Fibroblast of lung (primary cell): ENCODE measurements at regions not wholly inside any gene's neighbourhood (a gene's known extent, or its start where the extent isn't known, plus 50 kb on each side); places are given as distances from the start of the nearest gene placed in this dataset.

Source experiments
- CTCF ChIP-seq, 2 donors: IDR thresholded peaks in 1 of 2; conservative IDR thresholded peaks in 1 of 2; 1 replicate in 1 of 2; 2 replicates in 1 of 2; pipeline ENCODE4 v1.5.1; 2011 to 2012; ENCODE audit warnings: low read length in 2 of 2, control low read depth in 1 of 2, inconsistent platforms in 1 of 2, low read depth in 1 of 2, mild to moderate bottlenecking in 1 of 2
- EZH2 ChIP-seq: IDR thresholded peaks from 2 replicates; pipeline ENCODE4 v1.5.1; 2012; ENCODE audit warnings: low read length, control low read depth, mild to moderate bottlenecking; ENCODE audit errors: missing control alignments

- TF ChIP-seq CTCF (conservative IDR thresholded peaks at IDR 0.05 in 1 of 2, IDR thresholded peaks at IDR 0.05 in 1 of 2; ENCODE audit: low read depth in 1 of 2, low read length in 2 of 2) (no peak), EZH2 (no peak)
Measured at GRCh38 chr7:91514591-91514990, 250.4 kb downstream of the FZD1 start.
